ENCODE measurements at regions not wholly inside any gene's neighbourhood (a gene's known extent, or its start where the extent isn't known, plus 50 kb on each side); places are given as distances from the start of the nearest gene placed in this dataset.

DNA sequence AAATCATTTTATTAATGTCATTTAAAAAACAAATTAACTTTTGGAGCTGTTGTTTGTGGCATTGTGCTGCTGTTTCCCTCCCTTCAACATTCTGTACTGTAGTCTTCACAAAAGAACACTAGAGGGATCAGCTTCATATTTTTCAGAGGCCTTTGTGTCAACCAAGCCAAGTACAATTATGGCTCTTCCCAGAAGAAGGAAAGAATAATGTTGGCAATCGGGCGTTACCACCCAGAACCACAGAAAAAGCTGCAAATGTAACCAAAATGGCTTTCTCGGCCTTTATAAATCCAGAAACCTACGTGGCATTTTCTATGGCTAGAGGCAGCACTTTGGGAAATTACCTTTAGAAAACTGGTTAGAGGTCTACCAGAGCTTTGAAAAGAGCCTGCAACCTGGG lies 98.8 kb upstream of the COL1A2 start:
- H3K56ac ChIP-seq (ENCODE audit: extremely low read depth, insufficient read depth, low read length): peak overlapping the region; percentile 99
- no peaks in the 10 kb centered on the region for H3K27me3 ChIP-seq (ENCODE audit: control insufficient read depth, insufficient read depth, low read length)
- dilution Hi-C loops (cut with HindIII; ENCODE audit: low sequenced_read_pairs, unreplicated experiment) (no loop called here), in situ Hi-C loops (cut with MboI; ENCODE audit: low sequenced_read_pairs) (loop anchor here (5.0 to 25.0 kb wide), 3 partner anchors 101 to 1191 kb away; partner anchors contain the start of gene ASB4), intact Hi-C loops (cut with micrococcal nuclease) (loop anchor here (1.0 kb wide), 1 partner anchor 137 kb away; no protein-coding TSS in a partner anchor)
- peak overlapping the region; percentile 95; the same call in 1 of the 2 replicates for H3K27ac ChIP-seq (ENCODE audit: insufficient read depth, low read length)
- peak overlapping the region; percentile 28 for H2AK9ac ChIP-seq (replicated peaks; ENCODE audit: low read depth, low read length, poor library complexity)
- H3K9me3 ChIP-seq (ENCODE audit: control insufficient read depth, insufficient read depth, low read length): no peaks in the 10 kb centered on the region
- peak overlapping the region; percentile 91; the same call in 1 of the 2 replicates for H3K4me2 ChIP-seq (ENCODE audit: low read depth, low read length)
- peak overlapping the region; percentile 83 to 95 for H4K8ac ChIP-seq (ENCODE audit: low read depth in 2 of 2, low read length in 2 of 2)
- H2BK15ac ChIP-seq (ENCODE audit: low read depth, low read length): peak overlapping the region; percentile 97; the same call in 2 of the 3 replicates
- POLR2A ChIA-PET (ENCODE audit: unreplicated experiment): interaction anchor here (0.5 to 8.1 kb wide), 13 partner anchors 31 to 215 kb away, joined by 3 to 169 read pairs (median 4); partner anchors contain the start of gene COL1A2
- H3K9me1 ChIP-seq (ENCODE audit: insufficient read depth, low read length): peaks cover 8% of the 10 kb centered on the region; the same call in 1 of the 2 replicates
- H2AFZ ChIP-seq (replicated peaks; ENCODE audit: low read length, poor library complexity): peak overlapping the region; percentile 19
- BruUV-seq (replicated peaks): no TSS peak
- H3K4me1 ChIP-seq (ENCODE audit: control insufficient read depth, insufficient read depth, low read length): peaks cover 20% of the 10 kb centered on the region
- H2BK20ac ChIP-seq (ENCODE audit: low read depth, low read length): peak overlapping the region; percentile 97
- H2BK5ac ChIP-seq (ENCODE audit: low read depth, low read length, poor library complexity, severe bottlenecking): peak overlapping the region; percentile 98
- CTCF ChIA-PET: interaction anchor here (0.6 to 3.4 kb wide), 26 partner anchors 9 to 374 kb away, joined by 3 to 31 read pairs (median 4); partner anchors contain the start of genes COL1A2 and GNG11
- 0 out of 2 replicates have a peak overlapping the region, but pooled peaks have one; percentile 29 for H2AK5ac ChIP-seq (ENCODE audit: low read depth, low read length)
- peak overlapping the region; percentile 89 for H3K4ac ChIP-seq (ENCODE audit: low read depth, low read length)
- H3K23ac ChIP-seq (ENCODE audit: low read depth, low read length): peak overlapping the region; percentile 73; the same call in 1 of the 2 replicates
- H2BK120ac ChIP-seq (ENCODE audit: low read depth, low read length): peak overlapping the region; percentile 96
- no peaks in the 10 kb centered on the region for H3K36me3 ChIP-seq (ENCODE audit: control insufficient read depth, insufficient read depth, low read length)
- H3K79me1 ChIP-seq (ENCODE audit: low read depth in 1 of 2, low read length in 2 of 2): peaks cover 11 to 36% of the 10 kb centered on the region in 2 experiments
- peak overlapping the region; percentile 24; the same call in 1 of the 2 replicates for H3K4me3 ChIP-seq (ENCODE audit: insufficient read depth, low read depth, low read length)
- H4K91ac ChIP-seq (ENCODE audit: insufficient read depth, low read depth, low read length): peak overlapping the region; percentile 95
- H4K20me1 ChIP-seq (ENCODE audit: insufficient read depth, low read length): no peaks in the 10 kb centered on the region
- peak overlapping the region; percentile 98; the same call in 1 of the 2 replicates for H4K5ac ChIP-seq (ENCODE audit: low read depth, low read length)
- peak overlapping the region; percentile 86 for H3K9ac ChIP-seq (ENCODE audit: low read depth, low read length)
- TF ChIP-seq BHLHE40 (IDR thresholded peaks at IDR 0.05; ENCODE audit: low read depth, low read length) (no peak), POLR2A (IDR thresholded peaks at IDR 0.05; ENCODE audit: low read depth, low read length) (peak; percentile 36; the same call in 1 of the 2 replicates), CHD1 (IDR thresholded peaks at IDR 0.05; ENCODE audit: low read depth, low read length) (no peak), NFE2L2 (IDR thresholded peaks at IDR 0.05; ENCODE audit: low read depth, low read length) (no peak), RAD21 (IDR thresholded peaks at IDR 0.05; ENCODE audit: low read length) (peak; percentile 91), RCOR1 (IDR thresholded peaks at IDR 0.05; ENCODE audit: insufficient replicate concordance, low read length) (no peak), CEBPB (IDR thresholded peaks at IDR 0.05; ENCODE audit: low read depth, low read length) (no peak), FOS (IDR thresholded peaks at IDR 0.05; ENCODE audit: low read depth, low read length) (no peak), MXI1 (IDR thresholded peaks at IDR 0.05; ENCODE audit: borderline replicate concordance, low read depth, low read length) (no peak), SMC3 (IDR thresholded peaks at IDR 0.05; ENCODE audit: low read depth, low read length) (peak; percentile 97), MAFK (IDR thresholded peaks at IDR 0.05; ENCODE audit: low read depth, low read length) (no peak), MAZ (IDR thresholded peaks at IDR 0.05; ENCODE audit: borderline replicate concordance, low read depth, low read length) (no peak)
- TF ChIP-seq, protein P1, sequence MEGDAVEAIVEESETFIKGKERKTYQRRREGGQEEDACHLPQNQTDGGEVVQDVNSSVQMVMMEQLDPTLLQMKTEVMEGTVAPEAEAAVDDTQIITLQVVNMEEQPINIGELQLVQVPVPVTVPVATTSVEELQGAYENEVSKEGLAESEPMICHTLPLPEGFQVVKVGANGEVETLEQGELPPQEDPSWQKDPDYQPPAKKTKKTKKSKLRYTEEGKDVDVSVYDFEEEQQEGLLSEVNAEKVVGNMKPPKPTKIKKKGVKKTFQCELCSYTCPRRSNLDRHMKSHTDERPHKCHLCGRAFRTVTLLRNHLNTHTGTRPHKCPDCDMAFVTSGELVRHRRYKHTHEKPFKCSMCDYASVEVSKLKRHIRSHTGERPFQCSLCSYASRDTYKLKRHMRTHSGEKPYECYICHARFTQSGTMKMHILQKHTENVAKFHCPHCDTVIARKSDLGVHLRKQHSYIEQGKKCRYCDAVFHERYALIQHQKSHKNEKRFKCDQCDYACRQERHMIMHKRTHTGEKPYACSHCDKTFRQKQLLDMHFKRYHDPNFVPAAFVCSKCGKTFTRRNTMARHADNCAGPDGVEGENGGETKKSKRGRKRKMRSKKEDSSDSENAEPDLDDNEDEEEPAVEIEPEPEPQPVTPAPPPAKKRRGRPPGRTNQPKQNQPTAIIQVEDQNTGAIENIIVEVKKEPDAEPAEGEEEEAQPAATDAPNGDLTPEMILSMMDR (conservative IDR thresholded peaks at IDR 0.05; ENCODE audit: low read depth, low read length): peak; percentile 81
- TF ChIP-seq, protein P2, sequence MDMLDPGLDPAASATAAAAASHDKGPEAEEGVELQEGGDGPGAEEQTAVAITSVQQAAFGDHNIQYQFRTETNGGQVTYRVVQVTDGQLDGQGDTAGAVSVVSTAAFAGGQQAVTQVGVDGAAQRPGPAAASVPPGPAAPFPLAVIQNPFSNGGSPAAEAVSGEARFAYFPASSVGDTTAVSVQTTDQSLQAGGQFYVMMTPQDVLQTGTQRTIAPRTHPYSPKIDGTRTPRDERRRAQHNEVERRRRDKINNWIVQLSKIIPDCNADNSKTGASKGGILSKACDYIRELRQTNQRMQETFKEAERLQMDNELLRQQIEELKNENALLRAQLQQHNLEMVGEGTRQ (IDR thresholded peaks at IDR 0.05; ENCODE audit: low read depth, low read length): no peak
- TF ChIP-seq, protein P3, sequence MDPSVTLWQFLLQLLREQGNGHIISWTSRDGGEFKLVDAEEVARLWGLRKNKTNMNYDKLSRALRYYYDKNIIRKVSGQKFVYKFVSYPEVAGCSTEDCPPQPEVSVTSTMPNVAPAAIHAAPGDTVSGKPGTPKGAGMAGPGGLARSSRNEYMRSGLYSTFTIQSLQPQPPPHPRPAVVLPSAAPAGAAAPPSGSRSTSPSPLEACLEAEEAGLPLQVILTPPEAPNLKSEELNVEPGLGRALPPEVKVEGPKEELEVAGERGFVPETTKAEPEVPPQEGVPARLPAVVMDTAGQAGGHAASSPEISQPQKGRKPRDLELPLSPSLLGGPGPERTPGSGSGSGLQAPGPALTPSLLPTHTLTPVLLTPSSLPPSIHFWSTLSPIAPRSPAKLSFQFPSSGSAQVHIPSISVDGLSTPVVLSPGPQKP (IDR thresholded peaks at IDR 0.05; ENCODE audit: borderline replicate concordance, low read depth, low read length): no peak
- WGBS, 2 experiments (ENCODE audit: extremely low coverage in 2 of 2, insufficient read length in 1 of 2): no CpG with 5 or more reads among the region's 4 CpGs
- ATAC-seq (ENCODE audit: low read depth) (peak; percentile 57), DNase-seq (peak; percentile 85)
- peak overlapping the region; percentile 94 for H3K18ac ChIP-seq (ENCODE audit: low read depth, low read length)
- peak overlapping the region; percentile 97 for H3K14ac ChIP-seq (replicated peaks; ENCODE audit: low read depth, low read length)

Measured in IMR-90 (cell line).